ENCODE measurements at regions not wholly inside any gene's neighbourhood (a gene's known extent, or its start where the extent isn't known, plus 50 kb on each side); places are given as distances from the start of the nearest gene placed in this dataset.

DNA sequence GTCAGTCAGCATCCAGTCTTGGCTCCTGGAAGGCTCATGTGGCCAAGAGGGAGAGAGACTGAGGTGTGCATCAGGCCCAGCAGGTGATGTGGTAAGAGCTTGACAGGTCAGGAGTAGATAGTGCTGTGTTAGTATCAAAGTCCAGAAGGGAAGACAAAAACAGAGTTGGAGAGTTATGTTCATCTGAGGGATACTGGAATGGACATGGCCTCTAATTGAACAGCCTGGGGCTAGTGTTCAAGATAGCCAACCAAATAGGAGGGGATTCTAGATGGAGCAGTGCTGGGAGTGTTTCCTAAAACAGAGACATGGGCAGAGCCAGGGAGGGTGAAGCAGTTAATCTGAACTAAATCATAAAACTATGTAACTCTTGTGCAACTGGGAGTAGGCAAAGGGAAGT lies 120.7 kb upstream of the MARK1 start:
- Histone ChIP-seq H3K4me1 (ENCODE audit: low read length) (no peaks in the 10 kb centered on the region), H3K9me3 (ENCODE audit: insufficient read depth, low read length) (no peaks in the 10 kb centered on the region), H3K4me3 (ENCODE audit: low read length) (no peak overlapping the region), H3K9ac (ENCODE audit: low read length) (no peak overlapping the region), H3K36me3 (replicated peaks; ENCODE audit: low read depth, low read length) (no peaks in the 10 kb centered on the region), H3K4me2 (ENCODE audit: low read length) (no peak overlapping the region), H3K79me2 (ENCODE audit: low read length) (no peaks in the 10 kb centered on the region), H4K20me1 (ENCODE audit: insufficient read depth, low read length) (no peaks in the 10 kb centered on the region), H2AFZ (ENCODE audit: low read depth, low read length) (no peak overlapping the region), H3K27ac (ENCODE audit: low read length) (no peak overlapping the region), H3K27me3 (ENCODE audit: low read depth, low read length) (no peaks in the 10 kb centered on the region)
- TF ChIP-seq, protein P1, sequence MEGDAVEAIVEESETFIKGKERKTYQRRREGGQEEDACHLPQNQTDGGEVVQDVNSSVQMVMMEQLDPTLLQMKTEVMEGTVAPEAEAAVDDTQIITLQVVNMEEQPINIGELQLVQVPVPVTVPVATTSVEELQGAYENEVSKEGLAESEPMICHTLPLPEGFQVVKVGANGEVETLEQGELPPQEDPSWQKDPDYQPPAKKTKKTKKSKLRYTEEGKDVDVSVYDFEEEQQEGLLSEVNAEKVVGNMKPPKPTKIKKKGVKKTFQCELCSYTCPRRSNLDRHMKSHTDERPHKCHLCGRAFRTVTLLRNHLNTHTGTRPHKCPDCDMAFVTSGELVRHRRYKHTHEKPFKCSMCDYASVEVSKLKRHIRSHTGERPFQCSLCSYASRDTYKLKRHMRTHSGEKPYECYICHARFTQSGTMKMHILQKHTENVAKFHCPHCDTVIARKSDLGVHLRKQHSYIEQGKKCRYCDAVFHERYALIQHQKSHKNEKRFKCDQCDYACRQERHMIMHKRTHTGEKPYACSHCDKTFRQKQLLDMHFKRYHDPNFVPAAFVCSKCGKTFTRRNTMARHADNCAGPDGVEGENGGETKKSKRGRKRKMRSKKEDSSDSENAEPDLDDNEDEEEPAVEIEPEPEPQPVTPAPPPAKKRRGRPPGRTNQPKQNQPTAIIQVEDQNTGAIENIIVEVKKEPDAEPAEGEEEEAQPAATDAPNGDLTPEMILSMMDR (IDR thresholded peaks at IDR 0.05; ENCODE audit: low read depth, low read length): no peak
- no peak for TF ChIP-seq EZH2phosphoT487 (IDR thresholded peaks at IDR 0.05; ENCODE audit: low read depth)

DNA sequence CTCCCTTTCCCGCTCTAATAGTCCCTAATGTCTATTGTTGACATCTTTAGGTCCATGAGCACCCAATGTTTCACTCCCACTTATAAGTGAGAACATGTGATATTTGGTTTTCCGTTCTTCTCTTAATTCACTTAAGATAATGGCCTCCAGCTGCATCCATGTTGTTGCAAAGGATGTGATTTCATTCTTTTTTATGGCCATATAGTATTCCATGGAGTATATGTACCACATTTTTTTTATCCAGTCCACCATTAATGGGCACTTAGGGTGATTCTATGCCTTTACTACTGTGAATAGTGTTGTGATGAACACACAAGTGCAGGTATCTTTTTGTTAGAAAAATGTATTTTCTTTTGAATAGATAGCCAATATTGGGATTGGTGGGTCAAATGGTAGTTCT lies 126.0 kb upstream of the RAB3GAP2 start:
- H2AFZ ChIP-seq (ENCODE audit: low read depth, low read length): no peak overlapping the region
- no peaks in the 10 kb centered on the region for H3K79me2 ChIP-seq (ENCODE audit: low read length)
- H3K9me3 ChIP-seq (ENCODE audit: insufficient read depth, low read length): no peaks in the 10 kb centered on the region
- no peak overlapping the region for H3K27ac ChIP-seq (ENCODE audit: low read length)
- no peaks in the 10 kb centered on the region for H3K4me1 ChIP-seq (ENCODE audit: low read length)
- no peak overlapping the region for H3K9ac ChIP-seq (ENCODE audit: low read length)
- H3K4me2 ChIP-seq (ENCODE audit: low read length): no peak overlapping the region
- no peaks in the 10 kb centered on the region for H4K20me1 ChIP-seq (ENCODE audit: insufficient read depth, low read length)
- no peaks in the 10 kb centered on the region for H3K36me3 ChIP-seq (replicated peaks; ENCODE audit: low read depth, low read length)
- peaks cover 1% of the 10 kb centered on the region; the same call in 1 of the 2 replicates for H3K27me3 ChIP-seq (ENCODE audit: low read depth, low read length)
- H3K4me3 ChIP-seq (ENCODE audit: low read length): no peak overlapping the region
- TF ChIP-seq, protein P1 (IDR thresholded peaks at IDR 0.05; ENCODE audit: low read depth, low read length): no peak

- Histone ChIP-seq H3K4me1 (ENCODE audit: low read length) (no peaks in the 10 kb centered on the region), H3K27ac (ENCODE audit: low read length) (no peak overlapping the region), H3K9ac (ENCODE audit: low read length) (no peak overlapping the region), H3K4me2 (ENCODE audit: low read length) (no peak overlapping the region), H3K27me3 (ENCODE audit: low read depth, low read length) (peaks cover 4% of the 10 kb centered on the region; the same call in 1 of the 2 replicates), H2AFZ (ENCODE audit: low read depth, low read length) (no peak overlapping the region), H3K4me3 (ENCODE audit: low read length) (no peak overlapping the region), H3K9me3 (ENCODE audit: insufficient read depth, low read length) (no peaks in the 10 kb centered on the region), H4K20me1 (ENCODE audit: insufficient read depth, low read length) (no peaks in the 10 kb centered on the region), H3K79me2 (ENCODE audit: low read length) (no peaks in the 10 kb centered on the region), H3K36me3 (replicated peaks; ENCODE audit: low read depth, low read length) (no peaks in the 10 kb centered on the region)
- TF ChIP-seq, protein P1 (IDR thresholded peaks at IDR 0.05; ENCODE audit: low read depth, low read length): no peak
- no peak for TF ChIP-seq EZH2phosphoT487 (IDR thresholded peaks at IDR 0.05; ENCODE audit: low read depth)
Measured at GRCh38 chr1:220391491-220391890, 119.2 kb upstream of the RAB3GAP2 start.

DNA sequence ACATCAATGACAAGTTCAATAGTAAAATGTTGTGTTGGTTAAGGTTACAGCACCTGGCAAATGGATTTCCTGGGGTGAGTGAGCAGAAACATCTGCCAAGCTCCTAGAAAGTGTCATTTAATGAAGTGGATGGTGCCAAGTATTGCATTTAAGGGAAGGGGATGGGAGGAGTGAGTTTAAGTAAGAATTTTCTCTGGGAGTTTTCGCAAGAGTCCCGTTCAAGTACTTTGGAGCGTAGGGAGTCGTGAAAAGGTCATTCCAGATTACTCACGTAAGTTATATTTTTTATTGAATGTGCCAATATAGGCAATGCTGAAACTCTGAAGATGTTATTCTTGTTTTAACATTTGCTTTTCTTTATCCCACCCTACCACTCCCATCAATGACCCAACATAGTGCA lies 117.4 kb upstream of the RAB3GAP2 start:
- Histone ChIP-seq H3K4me3 (ENCODE audit: low read length) (no peak overlapping the region), H3K27ac (ENCODE audit: low read length) (no peak overlapping the region), H3K79me2 (ENCODE audit: low read length) (no peaks in the 10 kb centered on the region), H3K36me3 (replicated peaks; ENCODE audit: low read depth, low read length) (no peaks in the 10 kb centered on the region), H2AFZ (ENCODE audit: low read depth, low read length) (no peak overlapping the region), H4K20me1 (ENCODE audit: insufficient read depth, low read length) (no peaks in the 10 kb centered on the region), H3K4me1 (ENCODE audit: low read length) (no peaks in the 10 kb centered on the region), H3K27me3 (ENCODE audit: low read depth, low read length) (peaks cover 4% of the 10 kb centered on the region; the same call in 1 of the 2 replicates), H3K9ac (ENCODE audit: low read length) (no peak overlapping the region), H3K4me2 (ENCODE audit: low read length) (no peak overlapping the region), H3K9me3 (ENCODE audit: insufficient read depth, low read length) (peaks cover 7% of the 10 kb centered on the region; the same call in 1 of the 2 replicates)
- TF ChIP-seq, protein P1 (IDR thresholded peaks at IDR 0.05; ENCODE audit: low read depth, low read length): no peak
- TF ChIP-seq EZH2phosphoT487 (IDR thresholded peaks at IDR 0.05; ENCODE audit: low read depth): no peak

All from OCI-LY3 (cell line).